Endothelial cell of umbilical vein (primary cell): ENCODE measurements at regions not wholly inside any gene's neighbourhood (a gene's known extent, or its start where the extent isn't known, plus 50 kb on each side); places are given as distances from the start of the nearest gene placed in this dataset.

Experiments
- BruUV-seq: library from RNA; stranded (reverse); fragments of 400-500 nt; replicated peaks from 2 replicates; lab custom pipeline; 2021; lab: Mats Ljungman, UMichigan
- CTCF ChIA-PET: fragments of 300-600, 350-600 bp; sonication (Branson Sonifier 250); formaldehyde crosslinking; loops from one replicate; lab custom pipeline; 2021; ENCODE audit warnings: antibody characterized with exemption, inconsistent platforms; lab: Charles Lee
- POLR2A ChIA-PET: fragments of 300-600, 350-600 bp; sonication (Branson Sonifier 250); formaldehyde crosslinking; loops from one replicate; lab custom pipeline; 2021; ENCODE audit warnings: antibody characterized with exemption, inconsistent platforms; lab: Charles Lee
- DNase-seq: peaks from one replicate; pipeline ENCODE4 v3.0.0-alpha.2; 2011; ENCODE audit warnings: low read depth, low spot score
- FAIRE-seq: peaks from 2 replicates; lab custom pipeline; 2011; peaks lifted over from hg19 to GRCh38; lab: Jason Lieb, UNC
- H2AFZ ChIP-seq: 2 replicates; pipeline ENCODE4 v1.6.0; 2012; ENCODE audit warnings: low read depth, low read length, control low read depth, inconsistent platforms
- H3K27ac ChIP-seq: 2 replicates; pipeline ENCODE4 v1.5.1; 2011; ENCODE audit warnings: low read depth, mild to moderate bottlenecking, control low read depth, low read length, moderate library complexity; ENCODE audit not compliant: insufficient read depth
- H3K27me3 ChIP-seq, 2 experiments: 2 replicates each; pipeline versions ENCODE4 v1.6.0 to v1.6.1; 2011; ENCODE audit warnings: low read length in 2 of 2, mixed read lengths in 1 of 2; ENCODE audit not compliant: control insufficient read depth in 2 of 2, insufficient read depth in 2 of 2
- H3K36me3 ChIP-seq, 2 experiments: 2 replicates in 1 of 2; 3 replicates in 1 of 2; pipeline ENCODE4 v1.5.1; 2011; ENCODE audit warnings: low read length in 2 of 2, mild to moderate bottlenecking in 1 of 2, moderate library complexity in 1 of 2; ENCODE audit not compliant: control insufficient read depth in 2 of 2, insufficient read depth in 2 of 2; ENCODE audit errors: extremely low read depth in 1 of 2
- H3K4me1 ChIP-seq: 3 replicates; pipeline ENCODE4 v1.5.1; 2011; ENCODE audit warnings: mild to moderate bottlenecking, low read length; ENCODE audit not compliant: control insufficient read depth, insufficient read depth; ENCODE audit errors: extremely low read depth
- H3K4me2 ChIP-seq: 2 replicates; pipeline ENCODE4 v1.6.1; 2011; ENCODE audit warnings: low read length, control low read depth, mixed read lengths; ENCODE audit not compliant: insufficient read depth
- H3K4me3 ChIP-seq, 3 experiments: fragments of 200-600 bp in 1 of 3; sonication (generic), shearing (Covaris generic) in 1 of 3; replicated peaks in 1 of 3; 2 replicates each; pipeline ENCODE4 v1.5.1; 2011 to 2016; ENCODE audit warnings: control low read depth in 3 of 3, low read length in 3 of 3, mild to moderate bottlenecking in 2 of 3, inconsistent platforms in 1 of 3, low read depth in 1 of 3, moderate library complexity in 1 of 3; ENCODE audit not compliant: insufficient read depth in 1 of 3
- H3K79me2 ChIP-seq: 2 replicates; pipeline ENCODE4 v1.6.0; 2012; ENCODE audit warnings: low read length, inconsistent platforms; ENCODE audit not compliant: control insufficient read depth, insufficient read depth
- H3K9ac ChIP-seq: replicated peaks from 2 replicates; pipeline ENCODE3; 2011; ENCODE audit warnings: low read length, control low read depth; ENCODE audit not compliant: insufficient read depth; ENCODE audit errors: extremely low read depth
- H3K9me1 ChIP-seq: replicated peaks from 3 replicates; pipeline ENCODE4 v1.6.0; 2011; ENCODE audit warnings: mild to moderate bottlenecking, low read length; ENCODE audit not compliant: control insufficient read depth, insufficient read depth; ENCODE audit errors: extremely low read depth
- H3K9me3 ChIP-seq: replicated peaks from 2 replicates; pipeline ENCODE4 v1.5.1; 2012; ENCODE audit warnings: low read length, inconsistent platforms; ENCODE audit not compliant: control insufficient read depth, insufficient read depth
- H4K20me1 ChIP-seq: replicated peaks from 2 replicates; pipeline ENCODE3; 2011; ENCODE audit warnings: mild to moderate bottlenecking, low read length; ENCODE audit not compliant: control insufficient read depth, insufficient read depth; ENCODE audit errors: extremely low read depth
- EZH2 ChIP-seq: IDR thresholded peaks from 2 replicates; pipeline ENCODE4 v1.6.1; 2012; ENCODE audit warnings: borderline replicate concordance, low read depth, mild to moderate bottlenecking, moderate library complexity, low read length, inconsistent platforms; ENCODE audit not compliant: severe bottlenecking
- FOS ChIP-seq: IDR thresholded peaks from 2 replicates; pipeline ENCODE4 v1.6.1; 2011; ENCODE audit warnings: mild to moderate bottlenecking, low read length, moderate library complexity, borderline replicate concordance; ENCODE audit not compliant: insufficient read depth
- GATA2 ChIP-seq: IDR thresholded peaks from 2 replicates; pipeline ENCODE4 v1.7.0; 2011; ENCODE audit warnings: low read depth, mild to moderate bottlenecking, moderate library complexity, mixed read lengths, low read length; ENCODE audit not compliant: insufficient read length, insufficient read depth
- JUN ChIP-seq: IDR thresholded peaks from 2 replicates; pipeline ENCODE4 v1.6.1; 2011; ENCODE audit warnings: borderline replicate concordance, low read depth; ENCODE audit not compliant: insufficient read length, insufficient read depth
- MYC ChIP-seq: IDR thresholded peaks from one replicate; pipeline ENCODE4 v1.6.1; 2011; ENCODE audit warnings: mild to moderate bottlenecking, low read depth, low read length
- POLR2A ChIP-seq: IDR thresholded peaks from 2 replicates; pipeline ENCODE4 v1.6.1; 2012; ENCODE audit warnings: low read depth, mild to moderate bottlenecking, control low read depth, low read length
- POLR2AphosphoS5 ChIP-seq: IDR thresholded peaks from 2 replicates; pipeline ENCODE4 v1.6.1; 2012; ENCODE audit warnings: low read depth, mild to moderate bottlenecking, control low read depth, low read length, moderate library complexity; ENCODE audit not compliant: insufficient read depth
- dilution Hi-C: fragments of 300-500 bp; cut with MboI; formaldehyde crosslinking; loops from one replicate; pipeline ENCODE4 v1.15.0; 2019; ENCODE audit warnings: low sequenced_read_pairs; ENCODE audit not compliant: extremely low pct_ligation_motif_present
- intact Hi-C: fragments of 100-400 bp; cut with micrococcal nuclease; formaldehyde crosslinking; loops from one replicate; pipeline ENCODE4 v1.10.0; 2022
- TF ChIP-seq, protein P1 (sequence below), 2 donors: IDR thresholded peaks; 1 replicate in 1 of 2; 2 replicates in 1 of 2; pipeline ENCODE4 v1.5.1; 2011; ENCODE audit warnings: low read length in 2 of 2, mild to moderate bottlenecking in 2 of 2, moderate library complexity in 2 of 2, control low read depth in 1 of 2, inconsistent platforms in 1 of 2, low read depth in 1 of 2; ENCODE audit not compliant: insufficient read depth in 1 of 2; ENCODE audit errors: extremely low read depth in 1 of 2
- TF ChIP-seq, protein P2 (sequence below): IDR thresholded peaks from 2 replicates; pipeline ENCODE4 v1.6.1; 2011; ENCODE audit not compliant: insufficient read depth, insufficient read length

- no TSS peak for BruUV-seq
- Histone ChIP-seq H3K9me1 (no peaks in the 10 kb centered on the region), H3K27me3 (no peaks in the 10 kb centered on the region), H3K4me1 (no peaks in the 10 kb centered on the region), H2AFZ (no peak overlapping the region), H3K4me3 (no peak overlapping the region), H4K20me1 (no peaks in the 10 kb centered on the region), H3K9me3 (no peaks in the 10 kb centered on the region), H3K9ac (no peak overlapping the region), H3K27ac (no peak overlapping the region), H3K4me2 (no peak overlapping the region), H3K36me3 (no peaks in the 10 kb centered on the region), H3K79me2 (no peaks in the 10 kb centered on the region)
- FAIRE-seq (no peak), DNase-seq (no peak)
- TF ChIP-seq JUN: no peak
- TF ChIP-seq, protein P1, sequence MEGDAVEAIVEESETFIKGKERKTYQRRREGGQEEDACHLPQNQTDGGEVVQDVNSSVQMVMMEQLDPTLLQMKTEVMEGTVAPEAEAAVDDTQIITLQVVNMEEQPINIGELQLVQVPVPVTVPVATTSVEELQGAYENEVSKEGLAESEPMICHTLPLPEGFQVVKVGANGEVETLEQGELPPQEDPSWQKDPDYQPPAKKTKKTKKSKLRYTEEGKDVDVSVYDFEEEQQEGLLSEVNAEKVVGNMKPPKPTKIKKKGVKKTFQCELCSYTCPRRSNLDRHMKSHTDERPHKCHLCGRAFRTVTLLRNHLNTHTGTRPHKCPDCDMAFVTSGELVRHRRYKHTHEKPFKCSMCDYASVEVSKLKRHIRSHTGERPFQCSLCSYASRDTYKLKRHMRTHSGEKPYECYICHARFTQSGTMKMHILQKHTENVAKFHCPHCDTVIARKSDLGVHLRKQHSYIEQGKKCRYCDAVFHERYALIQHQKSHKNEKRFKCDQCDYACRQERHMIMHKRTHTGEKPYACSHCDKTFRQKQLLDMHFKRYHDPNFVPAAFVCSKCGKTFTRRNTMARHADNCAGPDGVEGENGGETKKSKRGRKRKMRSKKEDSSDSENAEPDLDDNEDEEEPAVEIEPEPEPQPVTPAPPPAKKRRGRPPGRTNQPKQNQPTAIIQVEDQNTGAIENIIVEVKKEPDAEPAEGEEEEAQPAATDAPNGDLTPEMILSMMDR (IDR thresholded peaks at IDR 0.05; ENCODE audit: extremely low read depth in 1 of 2, insufficient read depth in 1 of 2, low read depth in 1 of 2, low read length in 2 of 2): no peak
- no peak for TF ChIP-seq POLR2A
- TF ChIP-seq, protein P2, sequence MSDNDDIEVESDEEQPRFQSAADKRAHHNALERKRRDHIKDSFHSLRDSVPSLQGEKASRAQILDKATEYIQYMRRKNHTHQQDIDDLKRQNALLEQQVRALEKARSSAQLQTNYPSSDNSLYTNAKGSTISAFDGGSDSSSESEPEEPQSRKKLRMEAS: no peak
- no peak for TF ChIP-seq GATA2
- TF ChIP-seq EZH2: no peak
- TF ChIP-seq POLR2AphosphoS5: no peak
- no peak for TF ChIP-seq FOS
- TF ChIP-seq MYC: no peak
- intact Hi-C loops: no loop called here
- ChIA-PET POLR2A (no interaction called here), CTCF (interaction anchor here (1.4 kb wide), 1 partner anchor 10 kb away, joined by 3 read pairs; no protein-coding TSS in a partner anchor)
- dilution Hi-C loops: no loop called here
Observed at GRCh38 chr16:65339062-65339461, 217.2 kb upstream of the CDH11 start.
